ENCODE measurements at regions not wholly inside any gene's neighbourhood (a gene's known extent, or its start where the extent isn't known, plus 50 kb on each side); places are given as distances from the start of the nearest gene placed in this dataset.
A peak's percentile ranks its signal among the peaks of the same experiment; 100 is the strongest.

DNA sequence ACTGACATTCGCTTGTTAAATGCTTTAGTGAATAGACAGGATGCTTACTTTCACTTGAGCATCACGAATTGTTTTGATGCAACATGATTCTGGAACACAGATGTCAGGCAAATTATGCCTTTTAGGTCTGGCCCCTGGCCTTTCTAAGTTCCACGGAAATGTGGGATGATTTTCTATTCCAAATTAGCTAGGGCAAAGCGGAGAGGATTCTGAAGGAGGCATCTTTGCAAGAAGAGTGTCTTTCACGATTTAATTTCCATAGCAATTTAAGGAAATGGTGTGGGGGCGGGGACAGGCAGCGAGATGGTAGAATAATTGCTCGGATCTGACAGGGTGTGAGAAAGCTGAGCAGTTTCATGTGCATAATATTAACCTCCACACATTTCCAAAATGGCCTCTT, 238.5 kb upstream of the KCNMB2 start:
- no peak for DNase-seq
- Mint-ChIP-seq H3K4me3 (no peak overlapping the region), H3K36me3 (ENCODE audit: low read depth) (no peaks in the 10 kb centered on the region), H3K9me3 (no peaks in the 10 kb centered on the region), H3K4me1 (peaks cover 7% of the 10 kb centered on the region), H3K27ac (no peak overlapping the region), H3K27me3 (ENCODE audit: low read depth, poor library complexity) (no peaks in the 10 kb centered on the region)
- TF ChIP-seq, protein P1, sequence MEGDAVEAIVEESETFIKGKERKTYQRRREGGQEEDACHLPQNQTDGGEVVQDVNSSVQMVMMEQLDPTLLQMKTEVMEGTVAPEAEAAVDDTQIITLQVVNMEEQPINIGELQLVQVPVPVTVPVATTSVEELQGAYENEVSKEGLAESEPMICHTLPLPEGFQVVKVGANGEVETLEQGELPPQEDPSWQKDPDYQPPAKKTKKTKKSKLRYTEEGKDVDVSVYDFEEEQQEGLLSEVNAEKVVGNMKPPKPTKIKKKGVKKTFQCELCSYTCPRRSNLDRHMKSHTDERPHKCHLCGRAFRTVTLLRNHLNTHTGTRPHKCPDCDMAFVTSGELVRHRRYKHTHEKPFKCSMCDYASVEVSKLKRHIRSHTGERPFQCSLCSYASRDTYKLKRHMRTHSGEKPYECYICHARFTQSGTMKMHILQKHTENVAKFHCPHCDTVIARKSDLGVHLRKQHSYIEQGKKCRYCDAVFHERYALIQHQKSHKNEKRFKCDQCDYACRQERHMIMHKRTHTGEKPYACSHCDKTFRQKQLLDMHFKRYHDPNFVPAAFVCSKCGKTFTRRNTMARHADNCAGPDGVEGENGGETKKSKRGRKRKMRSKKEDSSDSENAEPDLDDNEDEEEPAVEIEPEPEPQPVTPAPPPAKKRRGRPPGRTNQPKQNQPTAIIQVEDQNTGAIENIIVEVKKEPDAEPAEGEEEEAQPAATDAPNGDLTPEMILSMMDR (IDR thresholded peaks at IDR 0.05), result no peak

DNA sequence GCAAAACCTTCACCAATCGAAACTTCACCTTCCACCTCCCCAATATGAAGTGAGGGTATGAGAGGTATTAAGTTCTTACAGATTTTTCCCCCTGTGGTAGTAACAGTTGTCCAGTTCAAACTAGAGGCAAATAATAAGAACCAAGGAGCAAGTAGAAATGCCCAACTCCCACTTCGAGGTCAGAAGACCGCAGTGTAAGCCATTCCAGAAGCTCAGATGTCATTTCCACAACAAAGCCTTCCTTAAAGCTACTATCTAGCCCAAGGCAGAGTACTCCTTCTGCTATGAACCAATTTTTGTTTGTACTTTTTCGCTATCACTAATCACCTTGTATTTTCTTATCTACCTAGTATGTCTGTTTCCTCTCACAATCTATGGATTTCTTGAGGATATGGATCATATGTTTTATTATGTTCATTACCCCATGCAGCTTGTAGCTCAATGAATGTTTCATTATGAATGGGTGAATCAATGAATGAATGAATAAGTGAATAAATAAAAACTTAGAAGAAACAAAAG, 235.7 kb upstream of the KCNMB2 start:
- H3K4me3 Mint-ChIP-seq, result no peak overlapping the region
- TF ChIP-seq, protein P1 (IDR thresholded peaks at IDR 0.05), result no peak
- no peaks in the 10 kb centered on the region for H3K9me3 Mint-ChIP-seq
- H3K36me3 Mint-ChIP-seq (ENCODE audit: low read depth), result no peaks in the 10 kb centered on the region
- H3K4me1 Mint-ChIP-seq, result peaks cover 7% of the 10 kb centered on the region
- H3K27me3 Mint-ChIP-seq (ENCODE audit: low read depth, poor library complexity), result no peaks in the 10 kb centered on the region
- H3K27ac Mint-ChIP-seq, result peak overlapping the region; percentile 12
- no peak for DNase-seq

DNA sequence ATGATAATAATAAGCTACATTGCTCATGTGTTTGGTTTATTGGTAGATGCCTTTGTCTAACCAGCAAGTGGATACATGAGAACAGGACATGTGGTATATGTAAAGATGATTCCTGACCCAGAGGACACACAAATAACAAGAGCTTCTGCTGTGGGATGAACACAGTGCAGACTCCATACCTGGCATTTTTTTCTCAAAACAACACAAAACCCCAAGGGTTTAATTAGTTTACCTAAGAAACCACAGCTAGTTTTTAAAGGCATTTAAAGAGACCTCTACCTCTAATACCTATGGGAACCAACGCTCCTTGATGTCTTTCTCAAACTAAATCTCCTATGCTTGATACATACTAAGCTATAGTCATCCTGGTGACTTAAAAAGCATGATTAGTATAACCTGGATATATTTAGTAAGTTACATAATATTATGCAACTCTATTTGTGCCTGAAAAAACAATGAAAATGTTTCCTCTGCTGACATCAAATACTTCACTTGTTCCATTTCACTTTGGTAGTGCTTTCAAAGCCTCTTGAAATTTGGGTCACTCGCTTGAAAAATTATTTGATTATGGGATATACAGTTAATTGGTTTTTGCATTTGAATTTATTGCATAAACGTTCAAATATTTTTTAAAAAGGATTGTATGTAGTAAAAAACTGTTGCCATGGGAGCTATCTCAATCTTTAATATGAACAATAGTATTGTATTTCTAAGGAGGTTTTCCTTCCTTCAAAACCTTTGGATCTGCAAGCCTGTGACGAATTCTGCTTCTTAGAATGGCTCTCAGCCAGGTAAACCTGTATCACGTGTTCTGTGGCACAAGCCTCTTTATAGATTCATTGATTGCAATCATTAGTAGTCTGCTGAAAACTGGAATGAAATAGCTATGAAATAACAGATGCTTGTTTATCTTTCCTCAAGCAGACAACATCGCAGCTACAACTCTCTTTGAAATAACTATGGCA, 233.0 kb upstream of the KCNMB2 start:
- DNase-seq, result no peak
- no peaks in the 10 kb centered on the region for H3K27me3 Mint-ChIP-seq (ENCODE audit: low read depth, poor library complexity)
- H3K9me3 Mint-ChIP-seq, result no peaks in the 10 kb centered on the region
- no peaks in the 10 kb centered on the region for H3K36me3 Mint-ChIP-seq (ENCODE audit: low read depth)
- TF ChIP-seq, protein P1 (IDR thresholded peaks at IDR 0.05), result no peak
- H3K4me3 Mint-ChIP-seq, result no peak overlapping the region
- peaks cover 7% of the 10 kb centered on the region for H3K4me1 Mint-ChIP-seq
- H3K27ac Mint-ChIP-seq, result no peak overlapping the region

DNA sequence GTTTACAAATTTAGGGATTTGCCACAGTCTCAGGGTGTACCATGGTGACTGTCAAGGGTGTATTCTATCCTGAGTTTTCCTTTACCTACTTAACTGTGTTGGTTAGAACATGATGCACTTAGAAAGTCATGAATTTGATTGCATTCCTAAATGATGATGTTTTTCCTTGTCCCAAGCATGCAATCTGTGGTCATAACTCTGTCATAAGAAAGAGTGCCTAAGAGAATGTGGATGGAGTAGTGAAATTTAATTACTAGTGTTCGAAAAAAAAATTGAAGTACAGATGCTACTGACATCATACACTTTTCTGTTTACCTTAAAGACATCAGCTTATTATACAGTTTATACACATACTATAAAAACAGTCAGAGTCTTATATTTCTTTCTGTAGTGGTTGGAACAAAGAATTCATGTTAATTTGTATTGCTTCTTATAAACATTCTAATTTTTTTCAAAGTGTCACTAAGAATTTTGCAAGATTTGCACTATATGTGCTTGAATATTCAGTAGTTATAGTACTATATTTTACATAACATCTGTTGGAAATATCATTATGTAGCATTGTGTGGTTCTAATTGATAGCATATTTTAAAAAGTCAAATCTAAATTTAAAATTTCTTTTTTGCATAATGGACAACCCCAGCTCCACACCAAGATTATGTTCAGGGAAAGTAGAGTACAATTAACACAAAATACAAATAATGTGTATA, 231.3 kb upstream of the KCNMB2 start:
- TF ChIP-seq, protein P1 (IDR thresholded peaks at IDR 0.05), result no peak
- DNase-seq, result no peak
- peaks cover 9% of the 10 kb centered on the region for H3K4me1 Mint-ChIP-seq
- H3K27ac Mint-ChIP-seq, result no peak overlapping the region
- no peaks in the 10 kb centered on the region for H3K27me3 Mint-ChIP-seq (ENCODE audit: low read depth, poor library complexity)
- H3K9me3 Mint-ChIP-seq, result no peaks in the 10 kb centered on the region
- H3K4me3 Mint-ChIP-seq, result no peak overlapping the region
- H3K36me3 Mint-ChIP-seq (ENCODE audit: low read depth), result no peaks in the 10 kb centered on the region

DNA sequence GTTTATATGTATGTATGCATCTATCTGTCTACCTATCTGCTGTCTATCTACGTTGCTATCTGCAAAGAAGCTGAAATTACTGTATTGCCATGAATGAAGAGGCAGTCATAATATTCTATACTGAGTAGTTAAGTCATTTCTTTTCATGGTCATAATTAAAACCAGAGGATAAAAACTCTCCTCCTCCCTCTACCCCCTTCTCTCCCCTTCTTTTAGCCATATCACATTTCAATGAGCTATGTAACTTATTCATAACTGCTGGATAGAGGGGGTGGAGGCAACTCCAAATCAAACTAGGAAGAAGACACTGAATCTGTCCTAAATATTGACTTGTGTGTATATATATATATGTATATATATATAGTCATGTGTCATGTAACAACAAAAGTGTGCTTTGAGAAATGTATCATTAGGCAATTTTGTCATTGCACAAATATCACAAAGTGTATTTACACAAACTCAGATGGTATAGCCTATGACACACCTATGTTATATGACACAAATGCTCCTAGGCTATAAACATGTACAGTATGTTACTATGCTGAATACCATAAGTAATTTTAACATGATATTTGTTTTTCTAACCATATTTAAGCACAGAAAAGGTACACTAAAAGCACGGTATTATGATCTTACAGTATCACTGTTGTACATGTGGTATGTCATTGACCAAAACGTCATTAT, 229.7 kb upstream of the KCNMB2 start:
- no peaks in the 10 kb centered on the region for H3K36me3 Mint-ChIP-seq (ENCODE audit: low read depth)
- DNase-seq, result no peak
- H3K4me3 Mint-ChIP-seq, result no peak overlapping the region
- peaks cover 9% of the 10 kb centered on the region for H3K4me1 Mint-ChIP-seq
- TF ChIP-seq, protein P1 (IDR thresholded peaks at IDR 0.05), result no peak
- no peak overlapping the region for H3K27ac Mint-ChIP-seq
- H3K9me3 Mint-ChIP-seq, result no peaks in the 10 kb centered on the region
- no peaks in the 10 kb centered on the region for H3K27me3 Mint-ChIP-seq (ENCODE audit: low read depth, poor library complexity)
